GM12878 (cell line): ENCODE measurements at regions not wholly inside any gene's neighbourhood (a gene's known extent, or its start where the extent isn't known, plus 50 kb on each side); places are given as distances from the start of the nearest gene placed in this dataset.

Source experiments
- ATAC-seq: fragments of 200-7000 bp; cut with Tn5 transposase; 3 replicates; pipeline ENCODE4 v1.9.1; 2020; ENCODE audit warnings: mild to moderate bottlenecking, moderate library complexity
- BruUV-seq: library from RNA; stranded (reverse); fragments of 400-500 nt; replicated peaks from 2 replicates; lab custom pipeline; 2021; lab: Mats Ljungman, UMichigan
- CTCF ChIA-PET: fragments of 300-600 bp; sonication (Branson Sonifier 250); formaldehyde crosslinking; extraction: SDS; loops from one replicate; lab custom pipeline; 2021; ENCODE audit warnings: inconsistent platforms; lab: Yijun Ruan, JAX
- POLR2A ChIA-PET: fragments of 350-600 bp; formaldehyde crosslinking; extraction: SDS; loops from one replicate; lab custom pipeline; 2021; ENCODE audit warnings: inconsistent platforms; lab: Charles Lee
- RAD21 ChIA-PET: fragments of 300-600 bp; sonication (Branson Sonifier 250); formaldehyde crosslinking; loops from one replicate; lab custom pipeline; 2023; ENCODE audit warnings: antibody characterized with exemption; ENCODE audit not compliant: unreplicated experiment; lab: Charles Lee
- SMC1A ChIA-PET: fragments of 300-600 bp; sonication (Branson Sonifier 250); formaldehyde crosslinking; loops from one replicate; lab custom pipeline; 2023; ENCODE audit not compliant: unreplicated experiment, uncharacterized antibody; lab: Charles Lee
- DNase-seq: peaks from one replicate; pipeline ENCODE4 v3.0.0-alpha.2; 2011; ENCODE audit warnings: low read depth, low spot score
- FAIRE-seq: peaks from 3 replicates; lab custom pipeline; 2011; peaks lifted over from hg19 to GRCh38; lab: Jason Lieb, UNC
- H2AFZ ChIP-seq: 2 replicates; pipeline ENCODE4 v1.6.0; 2011; ENCODE audit warnings: low read depth, low read length, control low read depth; ENCODE audit not compliant: control insufficient read depth
- H3K27ac ChIP-seq: 2 replicates; pipeline ENCODE4 v1.5.1; 2011; ENCODE audit warnings: control low read depth; ENCODE audit not compliant: control insufficient read depth, insufficient read depth
- H3K27me3 ChIP-seq, 2 experiments: replicated peaks in 1 of 2; 2 replicates each; pipeline versions ENCODE4 v1.6.0 to v1.6.1; 2011; ENCODE audit warnings: low read length in 1 of 2; ENCODE audit not compliant: control insufficient read depth in 2 of 2, insufficient read depth in 2 of 2
- H3K36me3 ChIP-seq, 2 experiments: 2 replicates each; pipeline ENCODE4 v1.5.1; 2011; ENCODE audit warnings: low read length in 1 of 2; ENCODE audit not compliant: control insufficient read depth in 2 of 2, insufficient read depth in 2 of 2
- H3K4me1 ChIP-seq: 2 replicates; pipeline ENCODE4 v1.6.1; 2011; ENCODE audit warnings: mild to moderate bottlenecking, low read length, moderate library complexity, mixed read lengths; ENCODE audit not compliant: control insufficient read depth, insufficient read depth
- H3K4me2 ChIP-seq: 2 replicates; pipeline ENCODE4 v1.6.0; 2011; ENCODE audit warnings: control low read depth; ENCODE audit not compliant: control insufficient read depth, insufficient read depth
- H3K4me3 ChIP-seq: fragments of 200-600 bp; sonication (generic); 2 replicates; pipeline ENCODE4 v1.5.1; 2016
- H3K79me2 ChIP-seq: 2 replicates; pipeline ENCODE4 v1.6.0; 2011; ENCODE audit warnings: low read length; ENCODE audit not compliant: control insufficient read depth, insufficient read depth
- H3K9ac ChIP-seq: 2 replicates; pipeline ENCODE4 v1.8.0; 2011; ENCODE audit warnings: low read length, control low read depth, mixed read lengths; ENCODE audit not compliant: control insufficient read depth, insufficient read depth
- H3K9me3 ChIP-seq: replicated peaks from 3 replicates; pipeline ENCODE4 v1.5.1; 2011; ENCODE audit warnings: mild to moderate bottlenecking, low read length; ENCODE audit not compliant: control insufficient read depth, insufficient read depth
- H4K20me1 ChIP-seq: 2 replicates; pipeline ENCODE4 v1.6.0; 2011; ENCODE audit not compliant: control insufficient read depth, insufficient read depth
- BHLHE40 ChIP-seq, 2 experiments: fragments of 450-650 bp in 1 of 2; IDR thresholded peaks; 2 replicates each; pipeline ENCODE4 v1.6.1; 2011 to 2017; ENCODE audit warnings: low read depth in 2 of 2, borderline replicate concordance in 1 of 2, improper control_type of control experiment in 1 of 2, low read length in 1 of 2, mild to moderate bottlenecking in 1 of 2
- CEBPB ChIP-seq, 2 experiments: fragments of 150-350 bp in 1 of 2; IDR thresholded peaks; 2 replicates each; pipeline ENCODE4 v1.6.1; 2012 to 2014; ENCODE audit warnings: low read depth in 2 of 2, low read length in 2 of 2, borderline replicate concordance in 1 of 2, inconsistent platforms in 1 of 2
- EP300 ChIP-seq, 2 experiments: fragments of 150-350 bp in 1 of 2; IDR thresholded peaks; 2 replicates each; pipeline ENCODE4 v1.6.1; 2011 to 2012; ENCODE audit warnings: low read depth in 2 of 2, low read length in 2 of 2, borderline replicate concordance in 1 of 2, improper control_type of control experiment in 1 of 2, inconsistent platforms in 1 of 2; ENCODE audit not compliant: control insufficient read depth in 1 of 2
- MEF2A ChIP-seq: IDR thresholded peaks from 2 replicates; pipeline ENCODE4 v1.6.1; 2011; ENCODE audit warnings: low read depth, mild to moderate bottlenecking, low read length, moderate library complexity; ENCODE audit not compliant: insufficient read depth
- MLLT1 ChIP-seq: fragments of 450-650 bp; IDR thresholded peaks from 2 replicates; pipeline ENCODE4 v1.6.1; 2016; ENCODE audit warnings: mild to moderate bottlenecking
- NFIC ChIP-seq: IDR thresholded peaks from 2 replicates; pipeline ENCODE4 v1.6.1; 2012; ENCODE audit warnings: low read depth, mild to moderate bottlenecking, inconsistent platforms, low read length, moderate library complexity
- SIX5 ChIP-seq: IDR thresholded peaks from 2 replicates; pipeline ENCODE4 v1.6.1; 2011; ENCODE audit warnings: mild to moderate bottlenecking, low read depth, low read length, moderate library complexity; ENCODE audit not compliant: severe bottlenecking
- SPI1 ChIP-seq: IDR thresholded peaks from 2 replicates; pipeline ENCODE4 v1.6.1; 2011; ENCODE audit warnings: low read depth, mild to moderate bottlenecking, low read length, moderate library complexity, borderline replicate concordance; ENCODE audit not compliant: insufficient read depth
- USF2 ChIP-seq: IDR thresholded peaks from 2 replicates; pipeline ENCODE4 v1.6.1; 2011; ENCODE audit warnings: low read depth, low read length, improper control_type of control experiment, borderline replicate concordance
- WGBS: methylation state at CpG from one replicate; pipeline ENCODE4 v1.1.6; 2016; ENCODE audit warnings: low lambda C conversion rate; ENCODE audit not compliant: insufficient replicate concordance, insufficient coverage; ENCODE audit errors: missing lambda C conversion rate; 5-methylcytosine and 5-hydroxymethylcytosine counted together
- in situ Hi-C: fragments of 300-500 bp; cut with MboI; formaldehyde crosslinking; loops from 9 replicates; pipeline ENCODE4 v1.14.3; 2018; ENCODE audit warnings: mixed read lengths
- intact Hi-C: fragments of 100-400 bp; cut with micrococcal nuclease; formaldehyde crosslinking; loops from one replicate; pipeline ENCODE4 v1.14.2; 2022; ENCODE audit not compliant: unreplicated experiment

- intact Hi-C loops (no loop called here), in situ Hi-C loops (no loop called here)
- CTCF ChIA-PET: interaction anchor here (1.5 kb wide), 1 partner anchor 17 kb away, joined by 4 read pairs; no protein-coding TSS in a partner anchor
- no peaks in the 10 kb centered on the region for H3K27me3 ChIP-seq
- FAIRE-seq (no peak), ATAC-seq (no peak), DNase-seq (no peak)
- H3K79me2 ChIP-seq: no peaks in the 10 kb centered on the region
- 20% methylated on average over 4 of the region's 4 CpGs for WGBS
- H3K9me3 ChIP-seq: no peaks in the 10 kb centered on the region
- H3K4me1 ChIP-seq: no peaks in the 10 kb centered on the region
- no peaks in the 10 kb centered on the region for H4K20me1 ChIP-seq
- TF ChIP-seq USF2 (no peak), SIX5 (no peak), NFIC (no peak)
- H3K36me3 ChIP-seq: no peaks in the 10 kb centered on the region
- POLR2A ChIA-PET: no interaction called here
- no peak overlapping the region for H3K9ac ChIP-seq
- no peak overlapping the region for H3K4me3 ChIP-seq
- no peak overlapping the region for H3K4me2 ChIP-seq
- H2AFZ ChIP-seq: no peak overlapping the region
- SMC1A ChIA-PET: no interaction called here
- RAD21 ChIA-PET: interaction anchor here (0.7 kb wide), 1 partner anchor 420 kb away, joined by 3 read pairs; no protein-coding TSS in a partner anchor
- no peak overlapping the region for H3K27ac ChIP-seq
- no TSS peak for BruUV-seq
Observed at GRCh38 chr2:204477358-204477950, 67.8 kb upstream of the PARD3B start.

- Histone ChIP-seq H3K9me3 (no peaks in the 10 kb centered on the region), H3K4me2 (no peak overlapping the region), H3K27ac (no peak overlapping the region), H3K79me2 (no peaks in the 10 kb centered on the region), H3K36me3 (no peaks in the 10 kb centered on the region), H4K20me1 (no peaks in the 10 kb centered on the region), H3K4me1 (no peaks in the 10 kb centered on the region), H3K4me3 (no peak overlapping the region), H3K27me3 (no peaks in the 10 kb centered on the region), H3K9ac (no peak overlapping the region), H2AFZ (no peak overlapping the region)
- ATAC-seq (no peak; the same call in 2 of the 3 replicates), FAIRE-seq (no peak), DNase-seq (no peak)
- intact Hi-C loops (no loop called here), in situ Hi-C loops (no loop called here)
- RAD21 ChIA-PET: no interaction called here
- POLR2A ChIA-PET: no interaction called here
- SMC1A ChIA-PET: no interaction called here
- BruUV-seq: no TSS peak
- 17% methylated on average over 4 of the region's 4 CpGs for WGBS
- CTCF ChIA-PET: interaction anchor here (1.4 kb wide), 1 partner anchor 219 kb away, joined by 5 read pairs; no protein-coding TSS in a partner anchor
- TF ChIP-seq NFIC (no peak), CEBPB (IDR thresholded peaks at IDR 0.05; ENCODE audit: borderline replicate concordance in 1 of 2, low read depth in 2 of 2, low read length in 2 of 2) (no peak), MLLT1 (no peak), MEF2A (no peak), EP300 (IDR thresholded peaks at IDR 0.05; ENCODE audit: borderline replicate concordance in 1 of 2, control insufficient read depth in 1 of 2, low read depth in 2 of 2, low read length in 2 of 2) (no peak), SPI1 (no peak), BHLHE40 (IDR thresholded peaks at IDR 0.05; ENCODE audit: borderline replicate concordance in 1 of 2, low read depth in 2 of 2, low read length in 1 of 2) (no peak)
Observed at GRCh38 chr2:204479557-204479956, 65.7 kb upstream of the PARD3B start.
